ENCODE measurements at regions not wholly inside any gene's neighbourhood (a gene's known extent, or its start where the extent isn't known, plus 50 kb on each side); places are given as distances from the start of the nearest gene placed in this dataset.

- Histone ChIP-seq H3K27me3 (no peaks in the 10 kb centered on the region), H3K4me1 (ENCODE audit: low read depth) (peaks cover 15% of the 10 kb centered on the region), H3K4me3 (no peak overlapping the region), H3K27ac (no peak overlapping the region), H3K36me3 (no peaks in the 10 kb centered on the region), H3K9me3 (ENCODE audit: low read depth) (no peaks in the 10 kb centered on the region)
- no peak for DNase-seq (ENCODE audit: low read depth in 1 of 2, low spot score in 1 of 2)
- no peak for TF ChIP-seq CTCF (IDR thresholded peaks at IDR 0.05; ENCODE audit: low read depth, low read length)
Measured at GRCh38 chr4:79034544-79034943, 95.3 kb upstream of the PAQR3 start.

GRCh38 chr4:79030973-79031372, 91.7 kb upstream of the PAQR3 start:
- Histone ChIP-seq H3K9me3 (ENCODE audit: low read depth) (no peaks in the 10 kb centered on the region), H3K36me3 (no peaks in the 10 kb centered on the region), H3K27me3 (no peaks in the 10 kb centered on the region), H3K27ac (no peak overlapping the region), H3K4me1 (ENCODE audit: low read depth) (peaks cover 6% of the 10 kb centered on the region), H3K4me3 (no peak overlapping the region)
- no peak for TF ChIP-seq CTCF (IDR thresholded peaks at IDR 0.05; ENCODE audit: low read depth, low read length)
- DNase-seq (ENCODE audit: low read depth in 1 of 2, low spot score in 1 of 2): no peak

- H3K36me3 ChIP-seq: no peaks in the 10 kb centered on the region
- no peak overlapping the region for H3K27ac ChIP-seq
- H3K4me3 ChIP-seq: no peak overlapping the region
- TF ChIP-seq CTCF (IDR thresholded peaks at IDR 0.05; ENCODE audit: low read depth, low read length): no peak
- H3K9me3 ChIP-seq (ENCODE audit: low read depth): no peaks in the 10 kb centered on the region
- no peaks in the 10 kb centered on the region for H3K27me3 ChIP-seq
- DNase-seq (ENCODE audit: low read depth in 1 of 2, low spot score in 1 of 2): no peak
- H3K4me1 ChIP-seq (ENCODE audit: low read depth): peaks cover 6% of the 10 kb centered on the region
Measured at GRCh38 chr4:79027656-79028055, 88.4 kb upstream of the PAQR3 start.

GRCh38 chr4:79025170-79025569, 85.9 kb upstream of the PAQR3 start:
- Histone ChIP-seq H3K9me3 (ENCODE audit: low read depth) (no peaks in the 10 kb centered on the region), H3K27ac (no peak overlapping the region), H3K4me1 (ENCODE audit: low read depth) (no peaks in the 10 kb centered on the region), H3K36me3 (no peaks in the 10 kb centered on the region), H3K27me3 (no peaks in the 10 kb centered on the region), H3K4me3 (no peak overlapping the region)
- DNase-seq (ENCODE audit: low read depth in 1 of 2, low spot score in 1 of 2): no peak
- no peak for TF ChIP-seq CTCF (IDR thresholded peaks at IDR 0.05; ENCODE audit: low read depth, low read length)

GRCh38 chr4:79023799-79024770, 84.8 kb upstream of the PAQR3 start:
- no peak for DNase-seq (ENCODE audit: low read depth in 1 of 2, low spot score in 1 of 2)
- H3K9me3 ChIP-seq (ENCODE audit: low read depth): no peaks in the 10 kb centered on the region

More at GRCh38 chr4:79023799-79024770, 84.8 kb upstream of the PAQR3 start:
- no peaks in the 10 kb centered on the region for H3K4me1 ChIP-seq (ENCODE audit: low read depth)
- H3K27me3 ChIP-seq: no peaks in the 10 kb centered on the region
- no peak overlapping the region for H3K27ac ChIP-seq
- no peak overlapping the region for H3K4me3 ChIP-seq
- no peak for TF ChIP-seq CTCF (IDR thresholded peaks at IDR 0.05; ENCODE audit: low read depth, low read length)
- no peaks in the 10 kb centered on the region for H3K36me3 ChIP-seq
